ENCODE measurements at regions not wholly inside any gene's neighbourhood (a gene's known extent, or its start where the extent isn't known, plus 50 kb on each side); places are given as distances from the start of the nearest gene placed in this dataset.

GRCh38 chr19:28456708-28457320, 756.1 kb downstream of the UQCRFS1 start:
- H3K27me3 Mint-ChIP-seq = no peaks in the 10 kb centered on the region
- H3K27ac Mint-ChIP-seq = no peak overlapping the region
- DNase-seq = no peak
- no peaks in the 10 kb centered on the region for H3K9me3 Mint-ChIP-seq
- no peak for ATAC-seq (ENCODE audit: low read depth)
- CTCF ChIA-PET = no interaction called here
- POLR2A ChIA-PET = no interaction called here
- no peaks in the 10 kb centered on the region for H3K36me3 Mint-ChIP-seq (ENCODE audit: low read depth)
- H3K4me1 Mint-ChIP-seq = no peaks in the 10 kb centered on the region
- TF ChIP-seq CTCF (IDR thresholded peaks at IDR 0.05) = no peak
- H3K4me3 Mint-ChIP-seq = no peak overlapping the region
- intact Hi-C loops (cut with micrococcal nuclease) = no loop called here

GRCh38 chr19:28456252-28456651, 756.7 kb downstream of the UQCRFS1 start:
- no peak overlapping the region for H3K4me3 Mint-ChIP-seq

GRCh38 chr19:28454083-28454482, 758.9 kb downstream of the UQCRFS1 start:
- CTCF ChIA-PET = no interaction called here

More at GRCh38 chr19:28456252-28456651, 756.7 kb downstream of the UQCRFS1 start:
- Mint-ChIP-seq H3K27me3 (no peaks in the 10 kb centered on the region), H3K36me3 (ENCODE audit: low read depth) (no peaks in the 10 kb centered on the region), H3K9me3 (no peaks in the 10 kb centered on the region), H3K4me1 (no peaks in the 10 kb centered on the region), H3K27ac (no peak overlapping the region)
- intact Hi-C loops (cut with micrococcal nuclease) = no loop called here
- DNase-seq = no peak
- ATAC-seq (ENCODE audit: low read depth) = no peak
- ChIA-PET POLR2A (no interaction called here), CTCF (no interaction called here)
- no peak for TF ChIP-seq CTCF (IDR thresholded peaks at IDR 0.05)

GRCh38 chr19:28453420-28453819, 759.5 kb downstream of the UQCRFS1 start:
- Mint-ChIP-seq H3K27ac (no peak overlapping the region), H3K36me3 (ENCODE audit: low read depth) (no peaks in the 10 kb centered on the region), H3K4me3 (no peak overlapping the region), H3K27me3 (no peaks in the 10 kb centered on the region), H3K9me3 (no peaks in the 10 kb centered on the region), H3K4me1 (no peaks in the 10 kb centered on the region)
- intact Hi-C loops (cut with micrococcal nuclease) = no loop called here
- TF ChIP-seq CTCF (IDR thresholded peaks at IDR 0.05) = no peak
- ChIA-PET CTCF (no interaction called here), POLR2A (no interaction called here)
- ATAC-seq (ENCODE audit: low read depth) (no peak), DNase-seq (no peak)

More at GRCh38 chr19:28454083-28454482, 758.9 kb downstream of the UQCRFS1 start:
- Mint-ChIP-seq H3K9me3 (no peaks in the 10 kb centered on the region), H3K4me1 (no peaks in the 10 kb centered on the region), H3K4me3 (no peak overlapping the region), H3K27ac (no peak overlapping the region), H3K27me3 (no peaks in the 10 kb centered on the region), H3K36me3 (ENCODE audit: low read depth) (no peaks in the 10 kb centered on the region)
- no peak for TF ChIP-seq CTCF (IDR thresholded peaks at IDR 0.05)
- no peak for DNase-seq
- intact Hi-C loops (cut with micrococcal nuclease) = no loop called here
- POLR2A ChIA-PET = no interaction called here
- no peak for ATAC-seq (ENCODE audit: low read depth)

GRCh38 chr19:28449803-28450202, 763.1 kb downstream of the UQCRFS1 start:
- H3K36me3 Mint-ChIP-seq (ENCODE audit: low read depth) = no peaks in the 10 kb centered on the region
- H3K27ac Mint-ChIP-seq = no peak overlapping the region
- DNase-seq (no peak), ATAC-seq (ENCODE audit: low read depth) (no peak)
- POLR2A ChIA-PET = no interaction called here
- H3K9me3 Mint-ChIP-seq = peaks cover 3% of the 10 kb centered on the region
- no peaks in the 10 kb centered on the region for H3K27me3 Mint-ChIP-seq
- CTCF ChIA-PET = no interaction called here
- intact Hi-C loops (cut with micrococcal nuclease) = no loop called here
- TF ChIP-seq CTCF (IDR thresholded peaks at IDR 0.05) = no peak
- H3K4me3 Mint-ChIP-seq = no peak overlapping the region
- no peaks in the 10 kb centered on the region for H3K4me1 Mint-ChIP-seq
